ENCODE measurements at regions not wholly inside any gene's neighbourhood (a gene's known extent, or its start where the extent isn't known, plus 50 kb on each side); places are given as distances from the start of the nearest gene placed in this dataset.

DNA sequence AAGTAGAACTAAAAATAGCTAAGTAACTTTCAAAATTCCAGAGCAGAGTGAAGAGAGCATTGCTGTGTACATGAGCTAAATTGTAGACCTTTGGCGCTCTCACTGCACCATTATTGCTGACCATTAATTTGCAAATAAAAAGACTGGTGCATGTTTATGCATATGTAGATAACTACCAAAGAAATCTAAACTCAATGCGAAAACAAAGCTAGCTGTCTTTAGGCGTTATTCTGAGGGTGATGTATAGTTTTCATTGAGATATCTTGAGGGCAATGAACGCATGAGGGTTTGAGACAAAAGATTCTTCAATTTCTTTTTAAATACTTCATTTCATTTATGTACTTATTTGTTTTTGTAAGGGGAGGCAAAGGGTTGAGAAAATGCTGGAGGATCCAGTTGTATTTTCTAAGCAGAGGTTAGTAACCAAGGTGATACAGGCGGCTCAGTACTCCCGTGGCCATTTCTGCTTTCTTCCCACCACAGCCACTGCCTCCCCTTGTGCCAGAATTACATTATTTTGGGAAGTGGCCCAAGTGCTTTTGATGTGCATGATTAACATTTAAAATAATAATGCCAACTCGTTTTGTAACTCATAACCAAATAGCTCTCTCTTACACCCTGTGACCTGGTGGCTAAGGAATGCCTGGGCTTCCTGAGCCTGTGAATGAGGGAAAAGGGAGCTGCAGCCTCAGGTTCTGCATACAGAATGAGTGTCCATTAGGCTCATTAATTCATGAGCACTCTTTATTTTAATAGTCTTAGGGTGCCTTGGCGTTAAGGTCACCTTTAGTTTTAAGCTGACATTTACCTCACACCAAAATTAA is 797.8 kb upstream of the GYPC start:
- ChIA-PET CTCF (no interaction called here), POLR2A (no interaction called here)
- Mint-ChIP-seq H3K27me3 (no peaks in the 10 kb centered on the region), H3K9me3 (no peaks in the 10 kb centered on the region), H3K27ac (no peak overlapping the region), H3K4me3 (no peak overlapping the region), H3K4me1 (ENCODE audit: low read depth) (no peaks in the 10 kb centered on the region), H3K36me3 (ENCODE audit: low read depth) (no peaks in the 10 kb centered on the region)
- TF ChIP-seq, protein P1, sequence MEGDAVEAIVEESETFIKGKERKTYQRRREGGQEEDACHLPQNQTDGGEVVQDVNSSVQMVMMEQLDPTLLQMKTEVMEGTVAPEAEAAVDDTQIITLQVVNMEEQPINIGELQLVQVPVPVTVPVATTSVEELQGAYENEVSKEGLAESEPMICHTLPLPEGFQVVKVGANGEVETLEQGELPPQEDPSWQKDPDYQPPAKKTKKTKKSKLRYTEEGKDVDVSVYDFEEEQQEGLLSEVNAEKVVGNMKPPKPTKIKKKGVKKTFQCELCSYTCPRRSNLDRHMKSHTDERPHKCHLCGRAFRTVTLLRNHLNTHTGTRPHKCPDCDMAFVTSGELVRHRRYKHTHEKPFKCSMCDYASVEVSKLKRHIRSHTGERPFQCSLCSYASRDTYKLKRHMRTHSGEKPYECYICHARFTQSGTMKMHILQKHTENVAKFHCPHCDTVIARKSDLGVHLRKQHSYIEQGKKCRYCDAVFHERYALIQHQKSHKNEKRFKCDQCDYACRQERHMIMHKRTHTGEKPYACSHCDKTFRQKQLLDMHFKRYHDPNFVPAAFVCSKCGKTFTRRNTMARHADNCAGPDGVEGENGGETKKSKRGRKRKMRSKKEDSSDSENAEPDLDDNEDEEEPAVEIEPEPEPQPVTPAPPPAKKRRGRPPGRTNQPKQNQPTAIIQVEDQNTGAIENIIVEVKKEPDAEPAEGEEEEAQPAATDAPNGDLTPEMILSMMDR (IDR thresholded peaks at IDR 0.05) = no peak
- ATAC-seq (no peak), DNase-seq (no peak)
- intact Hi-C loops (cut with micrococcal nuclease) = no loop called here

DNA sequence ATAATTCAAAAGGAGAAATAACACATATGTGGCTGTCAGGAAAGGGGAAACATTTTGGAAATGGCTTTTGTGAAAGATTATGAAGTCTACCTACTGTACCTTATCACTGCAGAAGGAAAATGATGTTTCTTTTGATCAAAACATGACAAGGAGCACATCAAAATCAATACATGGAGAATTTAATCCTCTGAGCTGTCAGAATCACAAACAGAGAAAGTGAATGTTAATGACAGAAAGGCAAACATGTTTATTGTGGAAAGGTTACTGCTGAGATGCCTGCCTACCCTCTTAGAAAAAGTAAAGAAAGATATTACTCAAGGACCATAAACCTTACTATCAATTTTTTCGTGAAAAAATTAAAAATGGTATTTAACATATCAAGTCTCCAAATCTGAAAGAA is 794.5 kb upstream of the GYPC start:
- ATAC-seq = no peak
- H3K4me1 Mint-ChIP-seq (ENCODE audit: low read depth) = no peaks in the 10 kb centered on the region

DNA sequence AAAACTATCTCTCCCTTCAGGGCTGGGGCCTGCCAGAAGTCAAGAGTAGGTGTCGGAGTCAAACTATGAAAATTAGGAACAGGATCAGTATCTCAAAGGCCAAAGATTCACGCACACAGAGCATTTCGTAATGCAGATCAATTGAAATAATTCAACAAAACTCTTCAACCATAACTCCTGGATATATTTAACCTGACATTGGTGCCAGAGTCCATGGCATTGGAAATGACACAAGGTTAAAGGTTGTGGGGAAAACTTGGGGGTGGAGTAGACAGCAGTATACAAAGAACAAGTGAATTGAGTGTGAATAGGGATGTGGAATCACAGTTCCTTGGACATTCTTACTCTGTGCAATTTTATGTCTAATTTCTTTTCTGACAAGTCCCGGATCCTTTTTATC is 788.0 kb upstream of the GYPC start:
- CTCF ChIA-PET = no interaction called here
- no peak overlapping the region for H3K4me3 Mint-ChIP-seq
- H3K36me3 Mint-ChIP-seq (ENCODE audit: low read depth) = no peaks in the 10 kb centered on the region
- H3K9me3 Mint-ChIP-seq = no peaks in the 10 kb centered on the region
- TF ChIP-seq, protein P1 (IDR thresholded peaks at IDR 0.05) = no peak
- intact Hi-C loops (cut with micrococcal nuclease) = no loop called here
- H3K27me3 Mint-ChIP-seq = no peaks in the 10 kb centered on the region
- no peaks in the 10 kb centered on the region for H3K4me1 Mint-ChIP-seq (ENCODE audit: low read depth)
- POLR2A ChIA-PET = no interaction called here
- no peak for DNase-seq
- no peak overlapping the region for H3K27ac Mint-ChIP-seq
- no peak for ATAC-seq

More for the DNA sequence above, 794.5 kb upstream of the GYPC start:
- no peak overlapping the region for H3K27ac Mint-ChIP-seq
- intact Hi-C loops (cut with micrococcal nuclease) = no loop called here
- TF ChIP-seq, protein P1 (IDR thresholded peaks at IDR 0.05) = no peak
- no peak for DNase-seq
- ChIA-PET CTCF (no interaction called here), POLR2A (no interaction called here)
- no peaks in the 10 kb centered on the region for H3K27me3 Mint-ChIP-seq
- no peaks in the 10 kb centered on the region for H3K9me3 Mint-ChIP-seq
- H3K36me3 Mint-ChIP-seq (ENCODE audit: low read depth) = no peaks in the 10 kb centered on the region
- no peak overlapping the region for H3K4me3 Mint-ChIP-seq

DNA sequence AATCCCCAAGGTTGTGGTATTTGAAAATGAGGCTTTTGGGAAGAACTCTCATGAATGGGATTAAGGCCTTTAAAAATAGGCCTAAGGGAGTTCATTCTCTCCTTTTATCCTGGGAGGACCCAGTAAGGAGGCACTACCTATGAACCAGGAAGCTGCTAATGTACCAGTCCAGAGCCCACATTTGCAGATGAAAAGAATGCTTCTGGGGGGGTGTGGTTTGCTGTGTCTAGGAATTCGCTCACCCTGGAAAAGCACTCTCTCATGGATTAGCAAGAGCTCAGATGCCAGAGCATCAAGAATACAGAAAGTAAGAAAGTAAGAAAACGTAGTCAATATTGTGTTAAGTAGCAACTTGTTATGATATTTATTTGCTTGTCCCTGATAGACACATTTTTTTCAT is 785.7 kb upstream of the GYPC start:
- Mint-ChIP-seq H3K27me3 (no peaks in the 10 kb centered on the region), H3K9me3 (no peaks in the 10 kb centered on the region), H3K4me1 (ENCODE audit: low read depth) (no peaks in the 10 kb centered on the region), H3K4me3 (no peak overlapping the region), H3K36me3 (ENCODE audit: low read depth) (no peaks in the 10 kb centered on the region), H3K27ac (no peak overlapping the region)
- TF ChIP-seq, protein P1 (IDR thresholded peaks at IDR 0.05) = no peak
- CTCF ChIA-PET = no interaction called here
- no peak for DNase-seq
- intact Hi-C loops (cut with micrococcal nuclease) = no loop called here
- POLR2A ChIA-PET = no interaction called here
- no peak for ATAC-seq

DNA sequence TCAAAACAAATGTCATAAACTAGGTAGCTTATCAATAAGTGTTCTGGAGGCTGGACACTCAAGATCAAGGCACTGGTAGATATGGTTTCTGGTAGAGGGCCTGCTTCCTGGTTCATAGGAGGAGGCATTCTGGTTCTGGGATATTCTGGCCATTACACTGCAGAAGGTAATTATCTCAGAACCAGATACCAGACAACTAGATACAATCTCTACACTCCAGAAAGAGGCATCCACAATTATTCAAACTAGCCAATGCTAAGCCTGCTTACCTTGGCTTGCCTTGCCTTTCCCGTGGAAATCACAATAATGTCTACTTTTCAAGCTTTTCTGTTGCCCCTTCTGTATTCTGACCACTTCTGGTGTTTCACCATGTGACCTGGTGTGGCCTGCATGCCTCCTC is 785.2 kb upstream of the GYPC start:
- TF ChIP-seq, protein P1 (IDR thresholded peaks at IDR 0.05) = no peak
- CTCF ChIA-PET = no interaction called here
- Mint-ChIP-seq H3K27me3 (no peaks in the 10 kb centered on the region), H3K4me3 (no peak overlapping the region), H3K27ac (no peak overlapping the region), H3K9me3 (no peaks in the 10 kb centered on the region), H3K4me1 (ENCODE audit: low read depth) (no peaks in the 10 kb centered on the region), H3K36me3 (ENCODE audit: low read depth) (no peaks in the 10 kb centered on the region)
- ATAC-seq = no peak
- DNase-seq = no peak
- POLR2A ChIA-PET = no interaction called here
- intact Hi-C loops (cut with micrococcal nuclease) = no loop called here

All from activated CD8-positive, alpha-beta T cell treated with anti-CD3 and anti-CD28 coated beads for 36 hours (primary cell).